ENCODE measurements at regions not wholly inside any gene's neighbourhood (a gene's known extent, or its start where the extent isn't known, plus 50 kb on each side); places are given as distances from the start of the nearest gene placed in this dataset.

GRCh38 chr7:26511866-26512265, 220.2 kb downstream of the SNX10 start:
- no peak for TF ChIP-seq CTCF (IDR thresholded peaks at IDR 0.05)
- no peak overlapping the region for H3K27ac ChIP-seq
- intact Hi-C loops (cut with DNase I): no loop called here
- H3K27me3 ChIP-seq: no peaks in the 10 kb centered on the region
- H3K4me3 ChIP-seq: no peak overlapping the region
- no peaks in the 10 kb centered on the region for H3K9me3 ChIP-seq
- no peaks in the 10 kb centered on the region for H3K36me3 ChIP-seq
- H3K4me1 ChIP-seq: no peaks in the 10 kb centered on the region
- DNase-seq (ENCODE audit: low spot score in 2 of 2): no peak

GRCh38 chr7:26512737-26513136, 221.1 kb downstream of the SNX10 start:
- H3K9me3 ChIP-seq: no peaks in the 10 kb centered on the region
- intact Hi-C loops (cut with DNase I): no loop called here
- no peak for TF ChIP-seq CTCF (IDR thresholded peaks at IDR 0.05)
- no peak overlapping the region for H3K4me3 ChIP-seq
- no peaks in the 10 kb centered on the region for H3K27me3 ChIP-seq
- no peak for DNase-seq (ENCODE audit: low spot score in 2 of 2)
- H3K4me1 ChIP-seq: no peaks in the 10 kb centered on the region
- H3K27ac ChIP-seq: no peak overlapping the region
- H3K36me3 ChIP-seq: no peaks in the 10 kb centered on the region

GRCh38 chr7:26513948-26514347, 222.3 kb downstream of the SNX10 start:
- Histone ChIP-seq H3K36me3 (no peaks in the 10 kb centered on the region), H3K9me3 (no peaks in the 10 kb centered on the region), H3K4me1 (no peaks in the 10 kb centered on the region), H3K4me3 (no peak overlapping the region), H3K27me3 (no peaks in the 10 kb centered on the region), H3K27ac (no peak overlapping the region)
- no peak for TF ChIP-seq CTCF (IDR thresholded peaks at IDR 0.05)
- intact Hi-C loops (cut with DNase I): no loop called here
- no peak for DNase-seq (ENCODE audit: low spot score in 2 of 2)

GRCh38 chr7:26514633-26515032, 223.0 kb downstream of the SNX10 start:
- DNase-seq (ENCODE audit: low spot score in 2 of 2): no peak

GRCh38 chr7:26515314-26515842, 223.7 kb downstream of the SNX10 start:
- no peak for TF ChIP-seq CTCF (IDR thresholded peaks at IDR 0.05)
- DNase-seq (ENCODE audit: low spot score in 2 of 2): no peak
- no peak overlapping the region for H3K27ac ChIP-seq
- no peaks in the 10 kb centered on the region for H3K4me1 ChIP-seq
- no peak overlapping the region for H3K4me3 ChIP-seq
- intact Hi-C loops (cut with DNase I): no loop called here
- no peaks in the 10 kb centered on the region for H3K9me3 ChIP-seq
- no peaks in the 10 kb centered on the region for H3K27me3 ChIP-seq
- no peaks in the 10 kb centered on the region for H3K36me3 ChIP-seq

More at GRCh38 chr7:26514633-26515032, 223.0 kb downstream of the SNX10 start:
- intact Hi-C loops (cut with DNase I): no loop called here
- TF ChIP-seq CTCF (IDR thresholded peaks at IDR 0.05): no peak
- Histone ChIP-seq H3K9me3 (no peaks in the 10 kb centered on the region), H3K4me3 (no peak overlapping the region), H3K27ac (no peak overlapping the region), H3K27me3 (no peaks in the 10 kb centered on the region), H3K36me3 (no peaks in the 10 kb centered on the region), H3K4me1 (no peaks in the 10 kb centered on the region)

- H3K36me3 ChIP-seq: no peaks in the 10 kb centered on the region
- no peaks in the 10 kb centered on the region for H3K4me1 ChIP-seq
- H3K4me3 ChIP-seq: no peak overlapping the region
- H3K27ac ChIP-seq: no peak overlapping the region
- intact Hi-C loops (cut with DNase I): no loop called here
- no peak for DNase-seq (ENCODE audit: low spot score in 2 of 2)
- no peak for TF ChIP-seq CTCF (IDR thresholded peaks at IDR 0.05)
- H3K27me3 ChIP-seq: no peaks in the 10 kb centered on the region
- peaks cover 0 to 5% of the 10 kb centered on the region in 2 donors for H3K9me3 ChIP-seq
Observed at GRCh38 chr7:26520483-26520882, 228.8 kb downstream of the SNX10 start.
